Fibroblast of lung (primary cell): ENCODE measurements at regions not wholly inside any gene's neighbourhood (a gene's known extent, or its start where the extent isn't known, plus 50 kb on each side); places are given as distances from the start of the nearest gene placed in this dataset.

Source experiments
- CTCF ChIP-seq, 2 donors: IDR thresholded peaks in 1 of 2; conservative IDR thresholded peaks in 1 of 2; 1 replicate in 1 of 2; 2 replicates in 1 of 2; pipeline ENCODE4 v1.5.1; 2011 to 2012; ENCODE audit warnings: low read length in 2 of 2, control low read depth in 1 of 2, inconsistent platforms in 1 of 2, low read depth in 1 of 2, mild to moderate bottlenecking in 1 of 2
- EZH2 ChIP-seq: IDR thresholded peaks from 2 replicates; pipeline ENCODE4 v1.5.1; 2012; ENCODE audit warnings: low read length, control low read depth, mild to moderate bottlenecking; ENCODE audit errors: missing control alignments

DNA sequence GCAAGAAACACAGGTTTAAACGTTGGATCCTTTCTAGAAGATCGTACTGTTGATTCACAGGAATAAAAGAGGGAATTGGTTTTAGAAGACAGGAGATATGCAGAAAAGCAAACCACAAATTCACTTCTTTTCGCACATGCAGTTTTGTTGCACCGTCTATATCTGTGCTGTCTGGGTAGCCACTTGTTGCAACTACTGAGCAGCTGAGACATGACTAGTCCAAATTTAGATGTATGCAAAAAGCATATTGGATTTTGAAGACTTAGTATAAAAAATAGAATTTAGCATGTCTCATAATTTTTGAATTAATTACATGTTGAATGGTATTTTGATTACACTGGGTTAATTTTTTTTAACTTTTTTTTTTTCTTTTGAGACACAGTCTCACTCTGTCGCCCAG, 176.3 kb downstream of the KLF12 start:
- TF ChIP-seq CTCF (conservative IDR thresholded peaks at IDR 0.05 in 1 of 2, IDR thresholded peaks at IDR 0.05 in 1 of 2; ENCODE audit: low read depth in 1 of 2, low read length in 2 of 2) (no peak), EZH2 (no peak)
